CD14-positive monocyte (primary cell): ENCODE measurements at regions not wholly inside any gene's neighbourhood (a gene's known extent, or its start where the extent isn't known, plus 50 kb on each side); places are given as distances from the start of the nearest gene placed in this dataset.
A peak's percentile ranks its signal among the peaks of the same experiment; 100 is the strongest.

ENCODE experiments used
- DNase-seq, 3 donors: peaks; one replicate each; pipeline ENCODE4 v3.0.0-alpha.2; 2011 to 2022
- H2AFZ ChIP-seq: 2 replicates; pipeline ENCODE4 v1.6.0; 2012; ENCODE audit warnings: mild to moderate bottlenecking, low read depth, low read length, inconsistent platforms; ENCODE audit not compliant: insufficient read depth, poor library complexity, severe bottlenecking
- H3K27ac ChIP-seq, 2 donors: 1 replicate in 1 of 2; 2 replicates in 1 of 2; pipeline ENCODE4 v1.5.1; 2012 to 2013; ENCODE audit warnings: low read length in 2 of 2, control low read depth in 1 of 2, inconsistent platforms in 1 of 2, low read depth in 1 of 2, mild to moderate bottlenecking in 1 of 2
- H3K27me3 ChIP-seq, 2 donors: one replicate each; pipeline versions ENCODE4 v1.6.0 to v1.6.1; 2011 to 2013; ENCODE audit warnings: low read length in 2 of 2; ENCODE audit not compliant: control insufficient read depth in 2 of 2, insufficient read depth in 2 of 2
- H3K36me3 ChIP-seq, 2 donors: replicated peaks in 1 of 2; 1 replicate in 1 of 2; 2 replicates in 1 of 2; pipeline versions ENCODE4 v1.5.1 to v1.6.1; 2012 to 2013; ENCODE audit warnings: low read length in 2 of 2, control low read depth in 1 of 2, inconsistent platforms in 1 of 2, mild to moderate bottlenecking in 1 of 2; ENCODE audit not compliant: insufficient read depth in 2 of 2, control insufficient read depth in 1 of 2
- H3K4me1 ChIP-seq, 2 donors: 1 replicate in 1 of 2; 2 replicates in 1 of 2; pipeline versions ENCODE4 v1.5.1 to v1.6.1; 2012 to 2013; ENCODE audit warnings: low read length in 2 of 2, control low read depth in 1 of 2, inconsistent platforms in 1 of 2, mild to moderate bottlenecking in 1 of 2, moderate library complexity in 1 of 2; ENCODE audit not compliant: insufficient read depth in 2 of 2, control insufficient read depth in 1 of 2
- H3K4me2 ChIP-seq: replicated peaks from 2 replicates; pipeline ENCODE3; 2012; ENCODE audit warnings: low read length, moderate library complexity, mild to moderate bottlenecking; ENCODE audit not compliant: poor library complexity, severe bottlenecking; ENCODE audit errors: extremely low read depth
- H3K4me3 ChIP-seq, 3 experiments: fragments of 200-600 bp in 1 of 3; sonication (generic) in 1 of 3; replicated peaks in 1 of 3; 1 replicate in 2 of 3; 2 replicates in 1 of 3; pipeline ENCODE4 v1.5.1; 2011 to 2013; ENCODE audit warnings: low read length in 3 of 3, mild to moderate bottlenecking in 3 of 3, control low read depth in 2 of 3, low read depth in 2 of 3, inconsistent platforms in 1 of 3, moderate library complexity in 1 of 3
- H3K79me2 ChIP-seq: 2 replicates; pipeline ENCODE4 v1.6.0; 2012; ENCODE audit warnings: mild to moderate bottlenecking, control low read depth, inconsistent platforms, low read length, moderate library complexity; ENCODE audit not compliant: insufficient read depth
- H3K9ac ChIP-seq: 2 replicates; pipeline ENCODE4 v1.6.0; 2017; ENCODE audit warnings: low read length, mild to moderate bottlenecking; ENCODE audit not compliant: insufficient read depth, poor library complexity, severe bottlenecking
- H3K9me3 ChIP-seq, 2 donors: replicated peaks in 1 of 2; 1 replicate in 1 of 2; 2 replicates in 1 of 2; pipeline versions ENCODE4 v1.5.1 to v1.6.1; 2012 to 2013; ENCODE audit warnings: low read length in 2 of 2, control low read depth in 1 of 2; ENCODE audit not compliant: control insufficient read depth in 1 of 2, insufficient read depth in 1 of 2
- H4K20me1 ChIP-seq: 2 replicates; pipeline ENCODE4 v1.6.0; 2012; ENCODE audit warnings: mild to moderate bottlenecking, low read length, control low read depth, moderate library complexity; ENCODE audit not compliant: insufficient read depth
- H3K27ac Mint-ChIP-seq, 7 donors: one replicate each; pipeline ENCODE4 v1.8.0; 2020; ENCODE audit warnings: mild to moderate bottlenecking in 7 of 7, mixed read lengths in 7 of 7, moderate library complexity in 6 of 7, inconsistent platforms in 2 of 7
- H3K27me3 Mint-ChIP-seq, 3 donors: one replicate each; pipeline ENCODE4 v1.8.0; 2021 to 2022; ENCODE audit warnings: low read depth in 3 of 3, mild to moderate bottlenecking in 3 of 3, mixed read lengths in 3 of 3, moderate library complexity in 3 of 3, inconsistent platforms in 1 of 3
- H3K36me3 Mint-ChIP-seq, 2 donors: one replicate each; pipeline ENCODE4 v1.8.0; 2020; ENCODE audit warnings: mixed read lengths in 2 of 2, inconsistent platforms in 1 of 2, mild to moderate bottlenecking in 1 of 2
- H3K4me1 Mint-ChIP-seq: one replicate; pipeline ENCODE4 v1.8.0; 2020; ENCODE audit warnings: mild to moderate bottlenecking, mixed read lengths
- H3K4me3 Mint-ChIP-seq, 2 donors: one replicate each; pipeline ENCODE4 v1.8.0; 2020; ENCODE audit warnings: mild to moderate bottlenecking in 2 of 2, mixed read lengths in 2 of 2, moderate library complexity in 1 of 2
- H3K9me3 Mint-ChIP-seq, 7 donors: one replicate each; pipeline ENCODE4 v1.8.0; 2020 to 2022; ENCODE audit warnings: mixed read lengths in 7 of 7, mild to moderate bottlenecking in 6 of 7, moderate library complexity in 6 of 7, inconsistent platforms in 2 of 7
- WGBS: methylation state at CpG from one replicate; pipeline ENCODE4 v1.1.5; 2013; ENCODE audit warnings: missing lambda C conversion rate; ENCODE audit not compliant: insufficient coverage; 5-methylcytosine and 5-hydroxymethylcytosine counted together
- intact Hi-C, 2 donors: fragments of 100-400 bp; cut with micrococcal nuclease; formaldehyde crosslinking; loops; one replicate each; pipeline versions ENCODE4 v1.15.0 to v1.15.1; 2023
- TF ChIP-seq, protein P1 (sequence below): fragments of 200-600 bp; IDR thresholded peaks from one replicate; pipeline ENCODE4 v1.8.0; 2022; ENCODE audit warnings: antibody characterized with exemption, mild to moderate bottlenecking

GRCh38 chr13:50629497-50629896 is 214.0 kb downstream of the DLEU7 start:
- H3K4me1 ChIP-seq = peaks cover 51 to 66% of the 10 kb centered on the region in 2 donors
- no peaks in the 10 kb centered on the region for H3K27me3 ChIP-seq
- no peak for DNase-seq
- peaks cover 0 to 7% (median 3%) of the 10 kb centered on the region in 7 donors for H3K9me3 Mint-ChIP-seq
- intact Hi-C loops = loop anchor here in 1 of 2 donors (10.0 kb wide), 1 partner anchor 165 kb away; no protein-coding TSS in a partner anchor
- TF ChIP-seq, protein P1, sequence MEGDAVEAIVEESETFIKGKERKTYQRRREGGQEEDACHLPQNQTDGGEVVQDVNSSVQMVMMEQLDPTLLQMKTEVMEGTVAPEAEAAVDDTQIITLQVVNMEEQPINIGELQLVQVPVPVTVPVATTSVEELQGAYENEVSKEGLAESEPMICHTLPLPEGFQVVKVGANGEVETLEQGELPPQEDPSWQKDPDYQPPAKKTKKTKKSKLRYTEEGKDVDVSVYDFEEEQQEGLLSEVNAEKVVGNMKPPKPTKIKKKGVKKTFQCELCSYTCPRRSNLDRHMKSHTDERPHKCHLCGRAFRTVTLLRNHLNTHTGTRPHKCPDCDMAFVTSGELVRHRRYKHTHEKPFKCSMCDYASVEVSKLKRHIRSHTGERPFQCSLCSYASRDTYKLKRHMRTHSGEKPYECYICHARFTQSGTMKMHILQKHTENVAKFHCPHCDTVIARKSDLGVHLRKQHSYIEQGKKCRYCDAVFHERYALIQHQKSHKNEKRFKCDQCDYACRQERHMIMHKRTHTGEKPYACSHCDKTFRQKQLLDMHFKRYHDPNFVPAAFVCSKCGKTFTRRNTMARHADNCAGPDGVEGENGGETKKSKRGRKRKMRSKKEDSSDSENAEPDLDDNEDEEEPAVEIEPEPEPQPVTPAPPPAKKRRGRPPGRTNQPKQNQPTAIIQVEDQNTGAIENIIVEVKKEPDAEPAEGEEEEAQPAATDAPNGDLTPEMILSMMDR = no peak
- H3K9ac ChIP-seq = no peak overlapping the region
- peaks cover 2 to 3% of the 10 kb centered on the region in 2 donors for H3K36me3 Mint-ChIP-seq
- peak overlapping the region; percentile 37 for H3K4me2 ChIP-seq
- peak overlapping the region in 1 of 2 donors; percentile 69 for H3K27ac ChIP-seq
- peak overlapping the region in 1 of 2 donors; percentile 31 for H3K4me3 Mint-ChIP-seq
- H2AFZ ChIP-seq = peak overlapping the region; percentile 22
- H3K9me3 ChIP-seq = no peaks in the 10 kb centered on the region
- peak overlapping the region; percentile 31 to 90 (median 81) for H3K27ac Mint-ChIP-seq
- H3K4me1 Mint-ChIP-seq = peaks cover 57% of the 10 kb centered on the region
- H3K4me3 ChIP-seq = peak overlapping the region in 1 of 3 experiments; percentile 30
- H3K79me2 ChIP-seq = no peaks in the 10 kb centered on the region
- H3K36me3 ChIP-seq = no peaks in the 10 kb centered on the region
- H4K20me1 ChIP-seq = no peaks in the 10 kb centered on the region
- H3K27me3 Mint-ChIP-seq = no peaks in the 10 kb centered on the region
- 95% methylated on average over 2 of the region's 3 CpGs for WGBS

DNA sequence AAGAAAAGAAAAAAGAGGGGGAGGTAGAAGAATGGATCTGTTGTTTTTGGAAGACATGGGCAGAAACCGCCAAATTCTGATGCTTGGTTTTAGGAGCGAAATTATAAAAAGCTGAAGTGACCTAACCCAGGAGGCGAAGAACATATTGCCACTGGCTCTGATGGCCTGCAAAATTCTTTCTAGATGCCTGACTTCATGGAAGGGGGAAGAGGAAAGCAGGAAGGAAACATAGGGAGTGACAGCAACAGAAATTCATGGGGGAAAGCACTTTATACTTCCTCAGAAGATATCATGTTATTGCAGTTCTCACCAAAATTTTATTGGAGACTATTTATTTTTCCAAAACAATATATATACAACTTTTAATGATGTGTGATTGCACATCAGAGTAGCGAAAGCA is 213.5 kb downstream of the DLEU7 start:
- Mint-ChIP-seq H3K4me1 (peaks cover 61% of the 10 kb centered on the region), H3K4me3 (peak overlapping the region in 1 of 2 donors; percentile 31), H3K27me3 (no peaks in the 10 kb centered on the region), H3K36me3 (peaks cover 2 to 3% of the 10 kb centered on the region in 2 donors), H3K9me3 (peaks cover 0 to 7% (median 3%) of the 10 kb centered on the region in 7 donors), H3K27ac (peak overlapping the region; percentile 47 to 90 (median 85))
- 70% methylated on average over 3 of the region's 4 CpGs for WGBS
- peak overlapping the region; percentile 22 for H2AFZ ChIP-seq
- H3K27ac ChIP-seq = peak overlapping the region; percentile 24 to 69
- H3K79me2 ChIP-seq = no peaks in the 10 kb centered on the region
- H3K9ac ChIP-seq = no peak overlapping the region
- intact Hi-C loops = loop anchor here (10.0 kb wide), 5 partner anchors 85 to 635 kb away; partner anchors contain the start of gene TRIM13 (in 1 of the 2)
- H4K20me1 ChIP-seq = no peaks in the 10 kb centered on the region
- H3K27me3 ChIP-seq = no peaks in the 10 kb centered on the region
- DNase-seq = peak in 2 of 3 donors; percentile 11 to 20
- H3K4me1 ChIP-seq = peaks cover 56 to 71% of the 10 kb centered on the region in 2 donors
- H3K4me3 ChIP-seq = peak overlapping the region in 1 of 3 experiments; percentile 30
- no peaks in the 10 kb centered on the region for H3K36me3 ChIP-seq
- H3K4me2 ChIP-seq = peak overlapping the region; percentile 37
- TF ChIP-seq, protein P1 = no peak
- no peaks in the 10 kb centered on the region for H3K9me3 ChIP-seq
